ENCODE measurements at regions not wholly inside any gene's neighbourhood (a gene's known extent, or its start where the extent isn't known, plus 50 kb on each side); places are given as distances from the start of the nearest gene placed in this dataset.

GRCh38 chr14:49240383-49240782, 345.8 kb downstream of the RPS29 start:
- TF ChIP-seq SIN3A (IDR thresholded peaks at IDR 0.05; ENCODE audit: low read depth) (no peak), CTCF (IDR thresholded peaks at IDR 0.05 in 2 of 3, conservative IDR thresholded peaks at IDR 0.05 in 1 of 3; ENCODE audit: borderline replicate concordance in 1 of 3, insufficient read depth in 1 of 3, low read depth in 2 of 3, low read length in 2 of 3) (no peak), POLR2AphosphoS5 (IDR thresholded peaks at IDR 0.05; ENCODE audit: low read depth, low read length) (no peak)
